Transverse colon (tissue), 3 donors: ENCODE measurements at regions not wholly inside any gene's neighbourhood (a gene's known extent, or its start where the extent isn't known, plus 50 kb on each side); places are given as distances from the start of the nearest gene placed in this dataset.

ENCODE experiments used
- CTCF ChIP-seq, 5 experiments: fragments of 200-600 bp in 3 of 5; fragments of 450-650 bp in 2 of 5; sonication (generic) in 3 of 5; IDR thresholded peaks; 1 replicate in 2 of 5; 2 replicates in 3 of 5; pipeline ENCODE4 v1.5.1; 2016 to 2017; ENCODE audit warnings: antibody characterized with exemption in 5 of 5, inconsistent platforms in 3 of 5, mild to moderate bottlenecking in 2 of 5, moderate library complexity in 1 of 5
- EP300 ChIP-seq: sonication (generic); formaldehyde crosslinking; IDR thresholded peaks from one replicate; pipeline ENCODE4 v1.6.1; 2017; ENCODE audit warnings: antibody characterized with exemption, low read depth
- POLR2A ChIP-seq: fragments of 450-650 bp; IDR thresholded peaks from one replicate; pipeline ENCODE4 v1.6.1; 2016; ENCODE audit warnings: antibody characterized with exemption, mild to moderate bottlenecking, moderate library complexity

DNA sequence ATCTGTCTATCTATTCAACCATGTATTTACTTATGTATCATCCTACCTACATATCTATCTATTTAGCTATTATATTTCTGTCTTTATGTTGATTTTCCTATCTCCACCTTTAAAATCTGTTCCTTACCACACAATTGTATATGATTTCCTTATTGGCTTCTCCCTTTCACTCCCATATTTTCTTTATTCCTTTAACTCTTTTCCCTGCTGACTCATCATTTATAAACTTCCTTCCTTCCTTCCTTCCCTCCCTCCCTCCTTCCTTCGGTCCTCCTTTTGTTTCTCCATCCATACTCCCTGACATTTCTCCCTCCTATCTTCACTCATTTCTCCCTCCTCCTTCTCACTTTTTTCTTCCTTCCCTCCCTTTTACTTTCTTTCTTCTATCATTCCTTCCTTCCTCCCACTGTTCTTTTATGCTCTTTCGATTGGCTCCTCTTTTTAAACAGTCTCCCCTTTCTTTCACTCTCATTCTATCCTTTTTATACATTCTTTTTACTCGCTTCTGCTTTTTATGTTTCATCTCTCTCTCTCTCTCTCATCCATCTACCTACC, 100.3 kb downstream of the RBMX2 start:
- TF ChIP-seq POLR2A: no peak
- no peak for TF ChIP-seq CTCF (IDR thresholded peaks at IDR 0.05)
- TF ChIP-seq EP300: no peak
